WERI-Rb-1 (cell line): ENCODE measurements at regions not wholly inside any gene's neighbourhood (a gene's known extent, or its start where the extent isn't known, plus 50 kb on each side); places are given as distances from the start of the nearest gene placed in this dataset.
A peak's percentile ranks its signal among the peaks of the same experiment; 100 is the strongest.

Experiments
- DNase-seq: peaks from one replicate; pipeline ENCODE4 v3.0.0-alpha.2; 2020
- H3K27ac ChIP-seq: fragments of 250-450 bp; sonication (Bioruptor Pico); 2 replicates; pipeline ENCODE4 v1.5.1; 2020; ENCODE audit warnings: mild to moderate bottlenecking, moderate library complexity
- H3K27me3 ChIP-seq: fragments of 250-450 bp; sonication (Bioruptor Pico); 2 replicates; pipeline ENCODE4 v1.5.1; 2021; ENCODE audit warnings: mild to moderate bottlenecking, low read depth, moderate library complexity; ENCODE audit not compliant: insufficient read depth, severe bottlenecking
- H3K36me3 ChIP-seq: fragments of 250-450 bp; sonication (Bioruptor Pico); 2 replicates; pipeline ENCODE4 v1.5.1; 2020; ENCODE audit warnings: mild to moderate bottlenecking, moderate library complexity
- H3K4me3 ChIP-seq: 2 replicates; pipeline ENCODE4 v1.5.1; 2011; ENCODE audit warnings: low read depth, mild to moderate bottlenecking, control low read depth, low read length
- H3K9me3 ChIP-seq: fragments of 250-450 bp; sonication (Bioruptor Pico); 2 replicates; pipeline ENCODE4 v1.5.1; 2021; ENCODE audit warnings: mild to moderate bottlenecking, moderate library complexity; ENCODE audit not compliant: severe bottlenecking
- CTCF ChIP-seq: IDR thresholded peaks from 2 replicates; pipeline ENCODE4 v1.5.1; 2011; ENCODE audit warnings: low read depth, mild to moderate bottlenecking, control low read depth, inconsistent platforms, low read length

GRCh38 chr4:166153548-166153947 lies 280.5 kb downstream of the TLL1 start:
- no peak overlapping the region for H3K4me3 ChIP-seq
- H3K9me3 ChIP-seq: no peaks in the 10 kb centered on the region
- DNase-seq: no peak
- TF ChIP-seq CTCF: no peak
- no peaks in the 10 kb centered on the region for H3K27me3 ChIP-seq
- H3K36me3 ChIP-seq: no peaks in the 10 kb centered on the region
- no peak overlapping the region for H3K27ac ChIP-seq

DNA sequence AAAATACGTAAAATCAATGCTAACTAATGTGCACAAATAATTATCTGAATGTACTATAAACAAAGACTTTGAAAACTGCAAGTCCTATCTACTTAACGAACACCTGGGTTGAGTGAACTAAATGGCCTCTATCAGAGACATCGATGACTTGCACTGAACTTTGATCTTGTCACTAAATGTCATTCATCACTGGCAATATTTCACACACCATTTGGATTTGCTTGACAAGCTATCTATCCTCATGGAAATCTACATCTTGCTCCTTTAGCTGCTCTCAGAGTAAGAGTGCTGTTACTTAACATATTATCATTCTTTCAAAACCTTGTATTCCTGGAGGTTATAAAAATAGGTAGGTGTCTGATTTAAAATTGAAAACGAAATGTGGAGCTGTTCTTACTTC lies 289.3 kb downstream of the TLL1 start:
- no peaks in the 10 kb centered on the region for H3K27me3 ChIP-seq
- TF ChIP-seq CTCF: no peak
- no peaks in the 10 kb centered on the region for H3K36me3 ChIP-seq
- H3K9me3 ChIP-seq: no peaks in the 10 kb centered on the region
- no peak overlapping the region for H3K4me3 ChIP-seq
- DNase-seq: no peak
- H3K27ac ChIP-seq: no peak overlapping the region

DNA sequence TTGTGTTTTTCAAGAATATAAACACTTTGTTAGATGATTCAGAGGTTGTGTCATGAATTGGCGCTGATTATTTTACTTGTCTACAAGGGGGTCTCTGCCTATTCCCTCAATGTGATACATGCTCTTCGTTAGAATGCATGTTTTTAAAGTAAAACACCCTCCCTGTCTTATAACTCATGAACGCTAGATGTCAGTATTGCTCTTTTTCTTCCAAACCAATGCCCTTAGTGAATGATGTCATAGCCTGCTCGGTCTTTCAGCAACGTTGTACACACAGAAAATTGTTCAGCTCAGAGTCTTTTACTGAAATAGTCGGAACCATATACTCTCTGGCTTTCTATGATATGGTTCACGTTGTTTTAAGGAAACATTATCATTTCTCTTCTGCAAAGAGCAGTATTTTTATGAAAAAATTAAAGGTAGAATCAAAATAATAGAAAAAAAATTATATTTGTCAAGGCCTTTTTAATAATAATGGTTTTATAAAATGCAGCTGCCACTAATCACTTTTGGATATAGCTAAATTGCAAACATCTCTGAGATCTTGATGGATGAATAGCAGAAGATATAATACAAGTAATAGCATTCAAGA lies 292.9 kb downstream of the TLL1 start:
- peak; percentile 37 for DNase-seq
- Histone ChIP-seq H3K4me3 (no peak overlapping the region), H3K27me3 (no peaks in the 10 kb centered on the region), H3K9me3 (no peaks in the 10 kb centered on the region), H3K27ac (no peak overlapping the region), H3K36me3 (no peaks in the 10 kb centered on the region)
- TF ChIP-seq CTCF: peak; percentile 68

- Histone ChIP-seq H3K27ac (no peak overlapping the region), H3K36me3 (no peaks in the 10 kb centered on the region), H3K27me3 (no peaks in the 10 kb centered on the region), H3K4me3 (no peak overlapping the region), H3K9me3 (no peaks in the 10 kb centered on the region)
- DNase-seq: peak; percentile 44
- TF ChIP-seq CTCF: peak; percentile 25
Measured at GRCh38 chr4:166169111-166169510, 296.1 kb downstream of the TLL1 start.

DNA sequence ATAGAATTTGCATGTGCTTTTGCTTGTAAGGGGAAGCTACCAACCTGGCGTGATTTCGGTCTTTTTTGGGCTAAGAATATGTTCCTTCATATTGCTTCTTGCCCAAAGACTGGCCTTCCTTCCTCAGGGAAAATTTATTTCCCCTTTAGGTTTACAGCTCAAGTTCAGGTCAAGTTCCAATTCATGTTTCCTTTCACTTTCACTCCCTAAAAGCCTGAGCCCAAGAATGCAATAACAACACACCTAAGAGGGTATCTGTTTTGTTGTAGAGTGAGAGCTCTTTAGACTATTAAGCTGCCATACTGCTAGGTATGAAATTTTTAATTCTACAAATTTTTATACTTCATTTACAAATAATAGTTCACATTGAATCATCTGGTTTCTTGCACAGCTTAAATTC lies 299.6 kb downstream of the TLL1 start:
- H3K27me3 ChIP-seq: no peaks in the 10 kb centered on the region
- no peak for TF ChIP-seq CTCF
- H3K36me3 ChIP-seq: no peaks in the 10 kb centered on the region
- no peak for DNase-seq
- no peaks in the 10 kb centered on the region for H3K9me3 ChIP-seq
- no peak overlapping the region for H3K27ac ChIP-seq
- no peak overlapping the region for H3K4me3 ChIP-seq
